ENCODE measurements at regions not wholly inside any gene's neighbourhood (a gene's known extent, or its start where the extent isn't known, plus 50 kb on each side); places are given as distances from the start of the nearest gene placed in this dataset.

- DNase-seq (no peak), ATAC-seq (no peak)
- H3K27ac Mint-ChIP-seq: no peak overlapping the region
- ChIA-PET POLR2A (no interaction called here), CTCF (interaction anchor here (1.0 kb wide), 1 partner anchor 83 kb away, joined by 3 read pairs; no protein-coding TSS in a partner anchor)
- peaks cover 4% of the 10 kb centered on the region for H3K9me3 Mint-ChIP-seq (ENCODE audit: insufficient read depth)
- no peaks in the 10 kb centered on the region for H3K36me3 Mint-ChIP-seq (ENCODE audit: low read depth)
- H3K4me1 Mint-ChIP-seq (ENCODE audit: low read depth): peaks cover 9% of the 10 kb centered on the region
- H3K4me3 Mint-ChIP-seq: no peak overlapping the region
- peaks cover 52% of the 10 kb centered on the region for H3K27me3 Mint-ChIP-seq (ENCODE audit: low read depth)
Observed at GRCh38 chr15:88707771-88708654, 69.2 kb downstream of the ISG20 start.

- Mint-ChIP-seq H3K27me3 (ENCODE audit: low read depth) (peaks cover 51% of the 10 kb centered on the region), H3K27ac (no peak overlapping the region), H3K4me3 (no peak overlapping the region), H3K9me3 (ENCODE audit: insufficient read depth) (peaks cover 4% of the 10 kb centered on the region), H3K36me3 (ENCODE audit: low read depth) (no peaks in the 10 kb centered on the region), H3K4me1 (ENCODE audit: low read depth) (peaks cover 9% of the 10 kb centered on the region)
- ChIA-PET CTCF (interaction anchor here (0.7 to 1.0 kb wide), 2 partner anchors 14 to 84 kb away, joined by 3 read pairs; no protein-coding TSS in a partner anchor), POLR2A (no interaction called here)
- no peak for ATAC-seq
- DNase-seq: no peak
Observed at GRCh38 chr15:88708655-88709054, 69.8 kb downstream of the ISG20 start.

GRCh38 chr15:88710027-88710715 lies 71.4 kb downstream of the ISG20 start:
- no peak for ATAC-seq
- H3K27me3 Mint-ChIP-seq (ENCODE audit: low read depth): peaks cover 38% of the 10 kb centered on the region
- ChIA-PET POLR2A (no interaction called here), CTCF (no interaction called here)
- no peaks in the 10 kb centered on the region for H3K9me3 Mint-ChIP-seq (ENCODE audit: insufficient read depth)
- H3K4me1 Mint-ChIP-seq (ENCODE audit: low read depth): peaks cover 4% of the 10 kb centered on the region
- no peak overlapping the region for H3K4me3 Mint-ChIP-seq
- H3K36me3 Mint-ChIP-seq (ENCODE audit: low read depth): no peaks in the 10 kb centered on the region
- no peak for DNase-seq
- no peak overlapping the region for H3K27ac Mint-ChIP-seq

- no peaks in the 10 kb centered on the region for H3K9me3 Mint-ChIP-seq (ENCODE audit: insufficient read depth)
Observed at GRCh38 chr15:88711806-88712205, 73.0 kb downstream of the ISG20 start.

GRCh38 chr15:88714782-88715372 lies 76.1 kb downstream of the ISG20 start:
- H3K4me3 Mint-ChIP-seq: no peak overlapping the region
- no peak overlapping the region for H3K27ac Mint-ChIP-seq
- no peaks in the 10 kb centered on the region for H3K36me3 Mint-ChIP-seq (ENCODE audit: low read depth)
- H3K9me3 Mint-ChIP-seq (ENCODE audit: insufficient read depth): no peaks in the 10 kb centered on the region
- H3K4me1 Mint-ChIP-seq (ENCODE audit: low read depth): no peaks in the 10 kb centered on the region
- POLR2A ChIA-PET: no interaction called here
- CTCF ChIA-PET: no interaction called here
- ATAC-seq (no peak), DNase-seq (no peak)
- H3K27me3 Mint-ChIP-seq (ENCODE audit: low read depth): peaks cover 3% of the 10 kb centered on the region

More at GRCh38 chr15:88711806-88712205, 73.0 kb downstream of the ISG20 start:
- peaks cover 28% of the 10 kb centered on the region for H3K27me3 Mint-ChIP-seq (ENCODE audit: low read depth)
- DNase-seq (no peak), ATAC-seq (no peak)
- CTCF ChIA-PET: no interaction called here
- H3K36me3 Mint-ChIP-seq (ENCODE audit: low read depth): no peaks in the 10 kb centered on the region
- no peaks in the 10 kb centered on the region for H3K4me1 Mint-ChIP-seq (ENCODE audit: low read depth)
- H3K4me3 Mint-ChIP-seq: no peak overlapping the region
- POLR2A ChIA-PET: no interaction called here
- H3K27ac Mint-ChIP-seq: no peak overlapping the region

- no peak for ATAC-seq
- no peaks in the 10 kb centered on the region for H3K9me3 Mint-ChIP-seq (ENCODE audit: insufficient read depth)
Observed at GRCh38 chr15:88716543-88717381, 77.9 kb downstream of the ISG20 start.

GRCh38 chr15:88717382-88718031 lies 78.7 kb downstream of the ISG20 start:
- POLR2A ChIA-PET: no interaction called here
- H3K36me3 Mint-ChIP-seq (ENCODE audit: low read depth): no peaks in the 10 kb centered on the region
- ATAC-seq (no peak), DNase-seq (no peak)
- no peak overlapping the region for H3K4me3 Mint-ChIP-seq
- H3K27ac Mint-ChIP-seq: no peak overlapping the region
- H3K27me3 Mint-ChIP-seq (ENCODE audit: low read depth): peaks cover 3% of the 10 kb centered on the region
- CTCF ChIA-PET: no interaction called here
- no peaks in the 10 kb centered on the region for H3K4me1 Mint-ChIP-seq (ENCODE audit: low read depth)
- H3K9me3 Mint-ChIP-seq (ENCODE audit: insufficient read depth): no peaks in the 10 kb centered on the region

More at GRCh38 chr15:88716543-88717381, 77.9 kb downstream of the ISG20 start:
- no peak for DNase-seq
- Mint-ChIP-seq H3K27me3 (ENCODE audit: low read depth) (peaks cover 3% of the 10 kb centered on the region), H3K36me3 (ENCODE audit: low read depth) (no peaks in the 10 kb centered on the region), H3K27ac (no peak overlapping the region), H3K4me1 (ENCODE audit: low read depth) (no peaks in the 10 kb centered on the region), H3K4me3 (no peak overlapping the region)
- ChIA-PET POLR2A (no interaction called here), CTCF (no interaction called here)

GRCh38 chr15:88718731-88719130 lies 79.9 kb downstream of the ISG20 start:
- H3K4me3 Mint-ChIP-seq: no peak overlapping the region
- H3K36me3 Mint-ChIP-seq (ENCODE audit: low read depth): no peaks in the 10 kb centered on the region
- H3K4me1 Mint-ChIP-seq (ENCODE audit: low read depth): no peaks in the 10 kb centered on the region
- no peak for DNase-seq
- ChIA-PET POLR2A (no interaction called here), CTCF (no interaction called here)
- H3K9me3 Mint-ChIP-seq (ENCODE audit: insufficient read depth): no peaks in the 10 kb centered on the region
- H3K27ac Mint-ChIP-seq: no peak overlapping the region
- no peak for ATAC-seq
- no peaks in the 10 kb centered on the region for H3K27me3 Mint-ChIP-seq (ENCODE audit: low read depth)

GRCh38 chr15:88719654-88720053 lies 80.8 kb downstream of the ISG20 start:
- POLR2A ChIA-PET: no interaction called here
- CTCF ChIA-PET: no interaction called here
- H3K4me3 Mint-ChIP-seq: no peak overlapping the region
- no peaks in the 10 kb centered on the region for H3K4me1 Mint-ChIP-seq (ENCODE audit: low read depth)
- no peaks in the 10 kb centered on the region for H3K9me3 Mint-ChIP-seq (ENCODE audit: insufficient read depth)
- no peak overlapping the region for H3K27ac Mint-ChIP-seq
- no peaks in the 10 kb centered on the region for H3K27me3 Mint-ChIP-seq (ENCODE audit: low read depth)
- DNase-seq: no peak
- ATAC-seq: no peak
- H3K36me3 Mint-ChIP-seq (ENCODE audit: low read depth): no peaks in the 10 kb centered on the region

GRCh38 chr15:88725305-88726210 lies 77.7 kb upstream of the ACAN start:
- Mint-ChIP-seq H3K36me3 (ENCODE audit: low read depth) (no peaks in the 10 kb centered on the region), H3K9me3 (ENCODE audit: insufficient read depth) (no peaks in the 10 kb centered on the region), H3K4me1 (ENCODE audit: low read depth) (no peaks in the 10 kb centered on the region), H3K4me3 (no peak overlapping the region), H3K27me3 (ENCODE audit: low read depth) (peaks cover 7% of the 10 kb centered on the region), H3K27ac (no peak overlapping the region)
- CTCF ChIA-PET: no interaction called here
- POLR2A ChIA-PET: no interaction called here
- ATAC-seq: no peak
- DNase-seq: no peak

GRCh38 chr15:88727439-88727838 lies 75.8 kb upstream of the ACAN start:
- ChIA-PET POLR2A (no interaction called here), CTCF (no interaction called here)
- Mint-ChIP-seq H3K4me3 (no peak overlapping the region), H3K4me1 (ENCODE audit: low read depth) (no peaks in the 10 kb centered on the region), H3K36me3 (ENCODE audit: low read depth) (no peaks in the 10 kb centered on the region), H3K27ac (no peak overlapping the region), H3K27me3 (ENCODE audit: low read depth) (peaks cover 7% of the 10 kb centered on the region), H3K9me3 (ENCODE audit: insufficient read depth) (no peaks in the 10 kb centered on the region)
- ATAC-seq (no peak), DNase-seq (no peak)
